Nephron progenitor cell (in vitro differentiated cells): ENCODE measurements at regions not wholly inside any gene's neighbourhood (a gene's known extent, or its start where the extent isn't known, plus 50 kb on each side); places are given as distances from the start of the nearest gene placed in this dataset.

Experiments used
- DNase-seq: peaks from one replicate; pipeline ENCODE4 v3.0.0; 2021
- H3K27ac Mint-ChIP-seq: 2 replicates; pipeline ENCODE4 v1.8.0; 2021; ENCODE audit warnings: mild to moderate bottlenecking, moderate library complexity, mixed read lengths
- H3K27me3 Mint-ChIP-seq: 2 replicates; pipeline ENCODE4 v1.8.0; 2021; ENCODE audit warnings: mild to moderate bottlenecking, low read depth, mixed read lengths; ENCODE audit not compliant: poor library complexity
- H3K36me3 Mint-ChIP-seq: 2 replicates; pipeline ENCODE4 v1.8.0; 2021; ENCODE audit warnings: low read depth, mixed read lengths
- H3K4me1 Mint-ChIP-seq: 2 replicates; pipeline ENCODE4 v1.8.0; 2021; ENCODE audit warnings: mixed read lengths
- H3K4me3 Mint-ChIP-seq: 2 replicates; pipeline ENCODE4 v1.8.0; 2021; ENCODE audit warnings: mild to moderate bottlenecking, moderate library complexity, mixed read lengths
- H3K9me3 Mint-ChIP-seq: 2 replicates; pipeline ENCODE4 v1.8.0; 2021; ENCODE audit warnings: mild to moderate bottlenecking, moderate library complexity, mixed read lengths
- CTCF ChIP-seq: fragments of 200-600 bp; sonication (generic); IDR thresholded peaks from 2 replicates; pipeline ENCODE4 v1.5.0; 2021; ENCODE audit warnings: antibody characterized with exemption

- Mint-ChIP-seq H3K4me1 (peaks cover 40% of the 10 kb centered on the region), H3K9me3 (peaks cover 27% of the 10 kb centered on the region), H3K27me3 (no peaks in the 10 kb centered on the region), H3K27ac (no peak overlapping the region), H3K36me3 (peaks cover 15% of the 10 kb centered on the region), H3K4me3 (no peak overlapping the region)
- DNase-seq: no peak
- TF ChIP-seq CTCF: no peak
Observed at GRCh38 chr12:41981758-41982157, 162.9 kb downstream of the GXYLT1 start.

- Mint-ChIP-seq H3K9me3 (peaks cover 27% of the 10 kb centered on the region), H3K36me3 (peaks cover 15% of the 10 kb centered on the region), H3K4me3 (no peak overlapping the region), H3K27me3 (no peaks in the 10 kb centered on the region), H3K27ac (no peak overlapping the region), H3K4me1 (peaks cover 40% of the 10 kb centered on the region)
- TF ChIP-seq CTCF: no peak
- DNase-seq: no peak
Observed at GRCh38 chr12:41981013-41981412, 163.7 kb downstream of the GXYLT1 start.

- H3K27me3 Mint-ChIP-seq: no peaks in the 10 kb centered on the region
- peaks cover 15% of the 10 kb centered on the region for H3K36me3 Mint-ChIP-seq
- no peak overlapping the region for H3K4me3 Mint-ChIP-seq
- no peak for DNase-seq
- peaks cover 40% of the 10 kb centered on the region for H3K4me1 Mint-ChIP-seq
- H3K27ac Mint-ChIP-seq: no peak overlapping the region
- H3K9me3 Mint-ChIP-seq: peaks cover 31% of the 10 kb centered on the region
- TF ChIP-seq CTCF: no peak
Observed at GRCh38 chr12:41980390-41980789, 164.3 kb downstream of the GXYLT1 start.

GRCh38 chr12:41979574-41979973, 165.1 kb downstream of the GXYLT1 start:
- Mint-ChIP-seq H3K27ac (no peak overlapping the region), H3K9me3 (peaks cover 31% of the 10 kb centered on the region), H3K4me1 (peaks cover 40% of the 10 kb centered on the region), H3K27me3 (no peaks in the 10 kb centered on the region), H3K36me3 (peaks cover 15% of the 10 kb centered on the region), H3K4me3 (no peak overlapping the region)
- DNase-seq: no peak
- no peak for TF ChIP-seq CTCF

GRCh38 chr12:41972598-41972997, 172.1 kb downstream of the GXYLT1 start:
- Mint-ChIP-seq H3K4me1 (peaks cover 21% of the 10 kb centered on the region), H3K4me3 (no peak overlapping the region), H3K9me3 (peaks cover 8% of the 10 kb centered on the region), H3K27ac (no peak overlapping the region), H3K27me3 (no peaks in the 10 kb centered on the region), H3K36me3 (no peaks in the 10 kb centered on the region)
- TF ChIP-seq CTCF: no peak
- no peak for DNase-seq

- no peak for TF ChIP-seq CTCF
- Mint-ChIP-seq H3K4me1 (peaks cover 25% of the 10 kb centered on the region), H3K4me3 (no peak overlapping the region), H3K27ac (no peak overlapping the region), H3K9me3 (peaks cover 7% of the 10 kb centered on the region), H3K27me3 (no peaks in the 10 kb centered on the region), H3K36me3 (no peaks in the 10 kb centered on the region)
- DNase-seq: no peak
Observed at GRCh38 chr12:41972196-41972595, 172.5 kb downstream of the GXYLT1 start.
